ENCODE measurements at regions not wholly inside any gene's neighbourhood (a gene's known extent, or its start where the extent isn't known, plus 50 kb on each side); places are given as distances from the start of the nearest gene placed in this dataset.

DNA sequence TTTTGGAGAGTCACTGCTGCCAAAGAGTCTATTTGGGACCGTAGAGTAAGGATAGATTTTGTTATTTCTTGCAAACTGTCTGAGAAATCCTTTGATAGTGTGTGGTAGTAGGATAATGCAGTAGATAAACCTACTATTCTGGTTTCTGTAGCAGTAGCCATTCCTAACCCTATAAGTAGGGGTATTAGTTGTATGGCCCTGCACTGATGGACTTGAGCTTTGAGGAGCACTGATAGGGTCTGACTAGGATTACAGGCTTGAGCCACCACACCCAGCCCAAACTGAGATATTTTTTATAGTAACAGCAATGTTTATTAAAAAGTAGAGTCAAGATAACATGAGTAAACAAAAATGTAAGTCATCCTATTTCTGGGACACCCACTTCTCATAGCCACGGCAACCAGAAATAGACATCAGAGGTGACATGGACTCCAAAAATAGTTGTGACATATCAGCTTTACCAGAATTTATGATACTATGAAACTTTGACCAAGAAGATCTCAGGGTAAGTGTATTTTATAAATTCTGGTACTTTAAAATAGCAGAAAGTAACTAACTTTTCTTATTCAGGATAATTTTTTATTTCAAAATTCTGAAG, 479.1 kb downstream of the SUCLA2 start:
- DNase-seq (ENCODE audit: low read depth in 2 of 2): no peak

DNA sequence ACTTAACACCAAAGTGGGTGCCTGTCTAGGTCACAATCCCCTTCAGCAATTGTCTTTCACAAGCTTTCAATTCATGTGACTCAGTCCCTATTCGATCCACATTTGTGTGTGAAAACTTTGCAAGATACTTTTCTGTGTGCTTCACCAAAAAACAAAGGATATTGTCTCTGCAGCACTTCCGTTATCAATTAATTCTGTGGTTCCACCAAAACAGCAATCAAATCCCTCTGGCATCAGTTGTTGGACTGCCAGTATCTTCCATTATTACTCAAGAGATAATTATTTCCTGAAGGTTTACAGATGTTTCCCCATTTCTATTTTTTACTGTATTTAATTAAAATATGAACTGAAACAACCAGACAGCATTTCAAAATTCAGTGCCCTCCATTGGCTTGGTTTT, 481.4 kb downstream of the SUCLA2 start:
- no peak for DNase-seq (ENCODE audit: low read depth in 2 of 2)

DNA sequence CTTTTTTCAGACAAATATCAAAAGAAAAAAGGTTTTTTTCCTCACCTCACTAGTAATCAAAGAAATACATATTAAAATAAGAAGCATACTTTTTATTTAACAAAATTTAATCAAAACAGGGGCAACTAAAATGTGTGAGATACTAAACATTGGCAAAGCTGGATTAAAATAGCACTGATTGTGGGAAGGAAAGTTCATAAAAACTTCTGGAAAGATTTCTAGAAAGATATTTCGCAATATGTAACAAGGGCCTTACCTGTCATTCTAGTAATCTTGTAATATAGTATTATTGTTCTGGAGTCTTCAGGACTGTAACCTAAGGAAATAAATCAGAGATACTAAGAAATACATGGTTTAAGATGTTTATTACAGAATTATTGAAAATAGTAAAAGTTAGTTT, 482.5 kb downstream of the SUCLA2 start:
- no peak for DNase-seq (ENCODE audit: low read depth in 2 of 2)

DNA sequence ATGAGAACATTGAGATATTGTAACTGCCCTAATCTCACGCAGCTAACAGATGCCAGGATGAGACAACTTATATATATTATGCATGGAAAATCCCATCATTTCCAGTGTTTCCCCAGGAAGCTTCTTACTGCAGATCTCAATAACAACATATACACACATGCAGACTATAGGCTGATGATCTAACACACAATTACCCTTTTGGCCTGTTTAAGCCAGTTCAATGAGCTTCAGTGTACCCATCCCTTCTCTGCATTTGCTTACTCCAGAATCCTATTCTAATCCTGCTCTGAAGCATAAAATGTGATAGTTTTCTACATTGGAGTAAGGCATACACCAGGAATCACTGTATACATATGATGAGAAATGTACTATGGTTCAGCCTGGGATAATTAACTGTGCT, 489.4 kb downstream of the SUCLA2 start:
- DNase-seq (ENCODE audit: low read depth in 2 of 2): no peak

DNA sequence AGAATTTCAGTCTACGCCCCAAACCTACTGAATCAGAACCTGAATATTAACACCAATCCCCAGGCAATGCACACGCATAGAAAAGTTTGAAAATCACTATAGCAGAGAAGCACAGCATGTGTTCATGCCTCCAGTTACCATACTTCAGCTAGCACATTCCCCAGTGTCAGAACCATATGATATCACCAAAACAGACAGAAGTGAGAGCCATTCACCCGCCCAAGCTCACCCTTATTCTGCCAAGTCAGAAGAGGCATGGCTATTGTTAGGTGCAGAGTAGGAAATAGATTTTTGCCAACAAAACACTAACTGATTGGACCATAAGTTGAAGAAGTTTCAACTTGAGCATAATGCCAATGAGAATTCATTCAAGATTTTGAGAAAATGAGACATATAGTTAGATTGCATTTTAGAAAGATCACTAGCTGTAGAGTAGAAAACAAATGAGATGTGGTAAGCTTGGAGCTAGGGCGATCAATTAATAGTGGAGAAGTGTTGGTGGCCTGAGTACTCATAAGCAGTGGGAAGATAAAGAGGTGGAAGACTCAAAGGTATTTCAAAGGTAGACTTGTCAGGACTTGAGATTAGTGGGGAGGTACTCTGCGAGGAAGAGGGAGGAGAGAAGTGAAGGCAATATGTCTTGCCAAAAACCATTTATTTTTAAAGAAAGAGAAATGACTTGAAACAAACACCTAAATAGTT, 492.4 kb downstream of the SUCLA2 start:
- no peak for DNase-seq (ENCODE audit: low read depth in 2 of 2)

DNA sequence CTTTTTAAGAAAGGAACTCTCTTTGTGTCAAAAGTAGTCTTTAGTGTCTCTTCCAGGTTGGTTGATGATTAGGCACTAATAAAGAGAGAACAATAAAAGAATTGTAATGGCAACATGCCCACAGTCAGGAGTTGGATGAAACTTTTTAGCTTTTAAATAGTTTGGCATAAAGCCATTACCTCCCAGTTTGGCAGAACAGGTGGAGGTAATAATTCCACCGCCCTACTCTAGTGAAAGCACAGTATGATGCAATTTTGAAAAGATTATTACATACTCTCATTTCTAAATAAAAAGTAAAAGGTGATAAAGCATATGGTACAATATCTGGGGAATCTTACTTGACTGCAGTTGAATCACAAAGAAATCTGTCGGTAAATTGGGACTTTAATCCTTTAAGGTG, 497.6 kb downstream of the SUCLA2 start:
- no peak for DNase-seq (ENCODE audit: low read depth in 2 of 2)

DNA sequence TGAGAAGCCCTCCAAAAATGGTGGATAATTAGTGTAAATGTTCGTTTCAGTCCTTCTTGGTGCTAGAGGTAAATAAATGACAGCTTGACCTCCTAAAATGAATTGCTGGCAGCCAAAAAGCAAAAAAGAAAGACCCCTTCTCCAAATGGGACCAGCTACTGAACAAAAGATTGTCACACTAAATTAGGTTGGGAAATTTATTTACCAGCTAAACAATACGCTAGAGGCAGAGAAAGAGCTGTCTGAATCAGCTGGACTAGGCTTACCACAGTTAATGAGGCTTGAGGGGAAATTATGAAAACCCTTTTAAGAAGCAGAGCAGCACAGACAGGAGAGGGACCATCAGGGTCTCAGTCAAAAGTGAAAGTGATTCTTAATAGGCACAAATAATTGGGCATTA, 498.9 kb downstream of the SUCLA2 start:
- no peak for DNase-seq (ENCODE audit: low read depth in 2 of 2)

DNA sequence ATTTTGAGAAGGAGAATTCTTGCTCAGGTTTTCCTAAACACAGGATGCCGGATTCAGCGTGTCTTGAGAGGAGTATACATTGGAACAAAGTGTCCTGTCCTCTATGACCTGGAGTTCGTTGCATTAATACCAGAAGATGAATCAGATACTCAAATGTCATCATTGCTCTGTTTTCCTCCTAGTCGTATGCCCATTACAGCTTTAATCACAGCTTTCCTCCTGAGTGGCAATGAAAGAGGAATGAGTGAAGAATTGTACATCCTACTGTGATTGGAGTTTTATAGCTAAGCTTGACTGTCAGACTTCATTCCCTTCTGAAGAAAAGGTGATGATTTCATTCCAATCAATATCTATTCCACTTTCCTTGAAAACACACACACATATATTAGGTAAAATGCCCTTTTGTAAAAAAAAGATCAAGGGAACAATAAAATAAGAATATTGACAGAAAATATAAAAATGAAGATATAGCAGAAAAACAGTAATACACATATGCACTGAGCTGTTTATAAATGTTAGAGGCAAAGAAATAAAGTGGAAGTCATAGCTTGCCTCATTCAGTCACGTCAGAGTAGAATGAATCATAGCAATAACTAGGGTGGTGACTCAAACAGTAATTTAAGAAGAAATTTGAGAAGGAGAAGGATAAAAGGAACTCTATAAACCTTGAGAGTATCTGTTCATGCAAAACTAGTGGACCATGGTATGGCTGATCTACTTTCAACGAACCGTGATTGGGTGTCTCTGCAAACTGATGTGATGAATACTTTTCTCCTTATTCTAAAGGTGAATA, 501.5 kb downstream of the SUCLA2 start:
- DNase-seq (ENCODE audit: low read depth in 2 of 2): no peak

DNA sequence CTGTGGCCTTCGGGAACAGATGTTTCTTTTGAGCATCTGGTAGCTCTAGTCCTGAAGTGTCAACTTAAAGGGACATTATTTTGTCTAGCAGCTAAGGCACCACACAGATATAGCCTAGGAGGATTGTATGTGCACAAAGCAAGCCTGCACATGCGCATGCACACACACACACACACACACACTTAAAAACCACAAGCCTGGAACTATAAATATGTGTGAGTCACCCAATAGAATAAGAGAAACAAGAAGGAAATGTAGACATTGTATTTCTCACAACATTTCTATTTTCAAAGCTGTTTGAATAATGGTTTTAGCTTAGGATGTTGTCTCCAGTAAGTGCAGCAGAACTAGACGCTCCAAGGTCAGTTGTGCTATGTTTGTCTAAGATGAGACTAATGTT, 516.5 kb downstream of the SUCLA2 start:
- DNase-seq (ENCODE audit: low read depth in 2 of 2): no peak

DNA sequence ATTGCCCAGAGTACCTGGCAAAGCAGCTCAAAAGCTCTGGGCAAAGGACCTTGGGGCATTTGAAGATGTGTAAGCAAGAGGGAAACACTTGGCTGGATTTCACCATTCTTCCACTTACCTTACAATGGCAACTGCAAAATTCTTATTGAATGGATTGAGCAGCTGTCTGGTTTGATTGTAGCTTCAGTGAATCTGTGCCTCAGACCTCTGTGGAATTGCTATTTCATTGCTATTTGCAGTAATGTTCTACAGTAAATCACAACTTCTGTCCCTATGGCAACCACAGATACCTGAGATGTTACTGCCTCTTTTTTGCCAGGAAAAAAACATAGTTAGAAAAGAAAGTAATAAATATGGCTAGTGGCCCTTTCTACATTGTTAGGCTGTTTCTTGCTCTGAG, 519.5 kb downstream of the SUCLA2 start:
- no peak for DNase-seq (ENCODE audit: low read depth in 2 of 2)

DNA sequence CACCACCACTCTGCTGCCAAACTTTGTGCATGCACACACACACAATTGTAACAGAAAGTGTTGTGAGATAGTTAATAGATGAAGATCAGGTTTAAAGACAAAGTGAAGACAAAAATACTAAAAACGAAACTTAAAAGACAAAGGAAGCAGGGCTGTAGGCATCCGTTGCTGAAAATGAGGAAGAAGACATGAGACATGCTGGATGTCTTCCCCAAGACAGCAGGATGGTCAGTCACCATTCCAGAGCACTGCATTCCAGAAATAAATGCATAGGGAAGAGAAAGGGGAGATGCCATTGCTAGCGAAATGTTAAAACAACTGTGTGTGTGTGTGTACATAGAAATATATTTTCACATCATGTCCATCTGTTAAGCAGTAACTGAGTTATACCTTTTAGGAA, 520.1 kb downstream of the SUCLA2 start:
- DNase-seq (ENCODE audit: low read depth in 2 of 2): no peak

DNA sequence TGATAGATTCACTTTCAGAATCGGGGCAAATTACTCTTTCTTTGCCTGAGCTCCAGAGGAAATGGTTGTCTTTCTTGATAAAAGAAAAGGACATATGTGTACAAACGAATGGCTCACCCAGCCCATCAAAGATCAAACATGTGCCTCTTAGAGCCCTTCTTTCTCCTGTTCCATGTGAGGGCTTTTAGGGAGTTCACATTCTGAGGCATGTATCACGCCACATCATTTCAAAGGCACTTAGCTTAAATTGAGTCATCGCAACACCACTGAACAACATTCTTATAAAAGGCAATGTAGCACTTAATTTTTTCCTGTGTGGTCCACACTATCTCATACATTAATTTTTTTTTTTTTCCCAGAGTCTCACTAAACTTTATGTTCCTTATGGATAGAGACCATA, 521.0 kb downstream of the SUCLA2 start:
- no peak for DNase-seq (ENCODE audit: low read depth in 2 of 2)

DNA sequence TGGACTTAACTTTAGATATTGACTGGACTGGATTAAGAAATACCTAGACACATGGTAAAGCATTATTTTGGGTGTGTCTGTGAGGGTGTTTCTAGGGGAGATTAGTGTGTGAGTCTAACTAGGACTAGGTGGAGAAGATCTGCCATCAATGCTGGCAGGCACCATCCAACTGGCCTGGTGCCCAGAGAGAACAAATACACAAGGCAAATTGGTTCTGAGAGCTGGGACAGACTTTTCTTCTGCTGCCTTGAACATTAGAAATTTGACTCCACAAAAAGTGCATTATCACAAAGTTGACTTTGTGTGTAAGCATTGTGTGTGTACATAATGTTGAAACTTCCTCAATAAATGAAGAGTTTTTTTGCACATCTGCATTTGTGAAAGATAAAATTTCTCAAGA, 522.1 kb downstream of the SUCLA2 start:
- DNase-seq (ENCODE audit: low read depth in 2 of 2): no peak

DNA sequence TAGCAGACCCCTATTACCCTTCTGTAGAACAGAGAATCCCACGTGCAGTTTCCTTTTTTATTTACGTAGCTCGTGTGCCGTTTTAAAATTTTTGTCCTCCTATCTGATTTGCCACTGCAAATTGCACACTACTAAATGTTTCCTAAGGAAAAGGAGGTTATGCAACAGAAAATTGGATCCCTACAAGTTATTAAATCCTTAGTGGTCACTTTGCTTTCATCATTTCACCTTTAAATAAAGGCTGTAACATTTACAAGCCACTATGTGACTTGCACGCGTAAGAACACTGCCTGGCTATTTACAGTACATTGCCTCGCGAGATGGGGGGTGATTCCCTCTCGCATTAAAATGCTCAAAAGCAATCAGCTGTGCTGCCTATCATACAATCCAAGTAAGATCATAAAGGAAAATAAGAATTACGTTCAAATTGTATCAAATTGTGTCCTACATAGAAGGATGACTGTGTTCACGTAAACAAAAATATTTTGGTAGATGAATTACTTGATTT, 525.6 kb downstream of the SUCLA2 start:
- DNase-seq (ENCODE audit: low read depth in 2 of 2): no peak

DNA sequence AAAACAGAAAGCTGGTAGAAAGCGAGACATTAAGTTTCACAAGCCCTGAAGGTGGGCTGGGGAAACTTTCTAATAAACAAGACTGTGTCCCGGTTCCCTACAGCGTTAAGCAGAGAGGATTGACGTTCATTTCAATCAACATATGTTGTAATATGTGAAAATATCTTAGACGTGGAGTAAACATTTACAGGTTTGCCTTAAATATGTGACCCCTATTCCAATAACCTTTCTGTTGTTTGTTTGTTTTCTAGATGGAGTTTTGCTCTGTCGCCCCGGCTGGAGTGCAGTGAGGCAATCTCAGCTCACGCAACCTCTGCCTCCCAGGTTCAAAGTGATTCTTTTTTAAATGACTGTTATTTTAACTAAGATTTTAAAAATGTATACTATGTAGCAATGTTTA, 526.2 kb downstream of the SUCLA2 start:
- no peak for DNase-seq (ENCODE audit: low read depth in 2 of 2)

DNA sequence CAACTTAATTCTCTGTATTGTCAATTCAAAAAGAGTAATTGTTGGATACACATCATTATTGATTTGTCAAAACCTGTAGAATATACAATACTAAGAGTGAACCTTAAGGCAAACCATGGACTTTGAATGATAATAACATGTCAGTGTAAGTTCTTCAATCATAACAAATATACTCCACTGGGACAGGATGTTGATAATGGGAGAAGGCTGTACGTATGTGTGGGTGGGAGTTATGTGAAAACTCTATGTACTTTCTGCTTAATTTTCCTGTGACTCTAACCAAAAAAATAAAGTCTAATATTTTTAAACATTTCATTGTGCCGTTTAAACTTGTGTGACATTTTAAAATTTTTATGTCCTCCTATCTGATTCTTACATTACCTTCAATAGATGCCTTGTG, 526.7 kb downstream of the SUCLA2 start:
- DNase-seq (ENCODE audit: low read depth in 2 of 2): no peak

DNA sequence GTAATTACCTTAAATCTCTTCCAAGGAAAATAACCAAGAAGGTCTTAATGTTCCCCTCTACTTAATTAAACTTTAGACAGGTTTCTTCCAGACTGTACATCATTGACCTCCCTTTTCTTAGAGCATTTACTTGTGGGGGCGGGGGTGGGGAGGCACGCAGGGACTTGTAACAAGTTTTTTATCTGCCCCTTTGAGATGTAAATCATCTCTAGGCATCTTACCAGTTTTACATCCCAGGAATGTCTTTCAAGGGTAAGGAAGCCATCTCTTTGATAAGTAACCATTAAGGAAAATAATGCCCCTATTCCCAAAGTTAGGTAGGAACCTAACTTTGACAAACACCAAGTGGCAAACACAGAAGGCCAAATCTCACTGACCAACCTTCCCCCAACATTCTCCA, 528.6 kb downstream of the SUCLA2 start:
- DNase-seq (ENCODE audit: low read depth in 2 of 2): no peak

DNA sequence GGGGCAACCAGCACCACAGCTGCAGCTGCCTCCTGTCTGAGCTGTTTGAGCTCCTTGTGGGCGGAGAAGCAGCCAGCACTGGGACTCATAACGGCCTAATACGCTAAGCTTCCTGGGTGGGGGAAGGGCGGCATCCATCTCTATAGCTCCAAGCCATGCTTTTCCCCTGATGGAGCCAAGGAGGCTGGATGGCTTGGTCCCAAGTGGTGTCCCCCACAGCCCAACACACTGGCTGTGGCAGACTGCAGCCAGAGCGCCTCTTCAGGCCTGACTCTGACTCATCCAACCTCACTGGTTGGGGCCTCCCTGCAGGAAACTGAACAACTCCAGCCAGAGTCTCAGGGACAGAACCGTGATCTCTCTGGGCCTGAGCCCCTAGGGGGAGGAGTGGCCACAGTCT, 537.3 kb downstream of the SUCLA2 start:
- DNase-seq (ENCODE audit: low read depth in 2 of 2): no peak

DNA sequence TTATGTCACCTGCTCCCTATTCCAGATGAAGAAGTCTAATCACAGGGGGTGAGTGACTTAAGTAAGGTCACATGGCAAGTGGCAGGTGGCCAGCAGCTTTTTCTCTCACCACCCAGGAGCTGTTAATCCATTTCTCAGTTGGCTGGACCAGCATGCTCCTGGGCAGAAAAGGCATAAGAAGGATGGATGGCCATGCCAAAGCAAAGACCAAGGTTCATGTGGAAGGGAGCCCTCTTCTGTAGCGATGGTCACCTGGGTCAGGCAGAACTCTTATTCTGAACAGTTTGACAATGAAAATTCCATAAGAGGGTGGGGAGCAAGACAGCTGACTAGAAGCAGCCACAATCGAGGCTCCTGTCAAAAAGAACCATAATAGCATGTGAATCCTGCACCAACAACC, 538.1 kb downstream of the SUCLA2 start:
- DNase-seq (ENCODE audit: low read depth in 2 of 2): no peak

DNA sequence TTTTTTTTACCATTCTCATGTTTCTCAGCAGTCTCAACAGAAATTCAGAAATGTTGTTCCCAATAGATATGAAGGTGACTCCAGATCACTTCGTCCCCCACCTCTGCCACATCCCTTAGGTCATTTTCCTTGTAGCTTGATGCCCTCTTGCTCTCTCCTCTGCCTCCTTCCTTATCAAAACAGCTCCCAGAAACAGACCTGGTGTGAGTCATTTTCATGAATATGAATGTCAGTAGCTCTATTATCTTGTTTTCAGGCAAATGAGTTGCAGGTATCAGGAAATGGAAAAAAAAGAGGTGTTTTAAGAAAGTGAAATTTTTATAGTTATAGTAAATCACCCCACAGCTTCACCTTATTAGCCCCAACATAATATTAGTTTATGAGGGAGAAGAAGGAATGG, 539.3 kb downstream of the SUCLA2 start:
- DNase-seq (ENCODE audit: low read depth in 2 of 2): no peak

DNA sequence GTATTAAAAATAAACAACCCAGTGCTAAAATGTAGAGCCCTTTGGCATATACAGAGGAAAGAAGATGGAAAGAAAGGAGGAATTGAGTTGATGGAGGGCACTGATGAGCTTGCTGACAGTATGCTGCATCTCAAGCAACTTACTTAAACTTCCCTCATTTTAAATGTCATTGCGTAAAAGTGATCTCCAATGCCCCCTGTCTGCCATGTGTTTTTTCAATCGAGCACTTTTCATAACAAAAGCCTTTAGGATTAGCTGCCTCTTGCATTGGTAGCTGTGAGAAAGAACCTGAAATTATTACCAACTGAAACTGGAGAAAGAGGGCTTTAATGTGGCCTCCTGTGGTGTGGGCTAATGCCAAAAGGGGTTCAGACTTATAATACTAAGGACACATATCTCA, 541.6 kb downstream of the SUCLA2 start:
- DNase-seq (ENCODE audit: low read depth in 2 of 2): no peak

DNA sequence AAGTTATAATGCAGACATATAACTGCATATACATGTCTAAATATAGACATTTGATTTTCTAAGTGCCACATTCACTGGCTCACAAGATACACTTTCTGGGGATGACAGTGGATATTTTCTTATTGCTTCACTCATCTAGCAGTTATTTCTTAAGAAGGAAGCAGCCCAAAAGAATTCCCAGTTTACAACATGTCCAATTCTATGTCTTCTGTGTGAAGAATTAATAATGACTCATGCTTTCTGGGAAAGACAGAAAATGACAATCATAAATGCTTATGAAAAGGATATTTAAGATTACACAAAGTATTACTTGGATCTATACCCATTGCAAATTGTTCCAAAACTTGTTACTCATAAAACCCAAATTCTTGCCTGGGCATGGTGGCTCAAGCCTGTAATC, 543.4 kb downstream of the SUCLA2 start:
- no peak for DNase-seq (ENCODE audit: low read depth in 2 of 2)

DNA sequence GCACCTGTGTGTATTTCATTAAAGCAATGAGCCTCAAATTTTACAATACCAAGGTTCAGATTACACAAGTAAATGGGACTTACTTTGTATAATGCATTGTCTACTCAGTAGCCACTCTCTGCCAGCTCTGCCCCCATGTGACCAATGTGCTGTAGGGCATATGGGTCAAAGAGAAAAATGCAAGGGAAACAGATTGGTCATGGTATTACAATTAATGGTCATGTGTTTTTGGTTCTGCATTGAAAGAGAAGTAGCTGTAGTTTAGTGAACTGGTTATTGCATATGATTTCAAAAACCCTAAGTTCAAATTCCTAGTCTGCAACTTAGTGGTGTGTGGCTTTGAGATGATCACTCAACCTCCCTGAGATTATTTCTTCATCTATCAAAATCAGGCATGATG, 545.4 kb downstream of the SUCLA2 start:
- no peak for DNase-seq (ENCODE audit: low read depth in 2 of 2)
